Nephron progenitor cell (in vitro differentiated cells): ENCODE measurements at regions not wholly inside any gene's neighbourhood (a gene's known extent, or its start where the extent isn't known, plus 50 kb on each side); places are given as distances from the start of the nearest gene placed in this dataset.

Source experiments
- DNase-seq: peaks from one replicate; pipeline ENCODE4 v3.0.0; 2021
- H3K27ac Mint-ChIP-seq: 2 replicates; pipeline ENCODE4 v1.8.0; 2021; ENCODE audit warnings: mild to moderate bottlenecking, moderate library complexity, mixed read lengths
- H3K27me3 Mint-ChIP-seq: 2 replicates; pipeline ENCODE4 v1.8.0; 2021; ENCODE audit warnings: mild to moderate bottlenecking, low read depth, mixed read lengths; ENCODE audit not compliant: poor library complexity
- H3K36me3 Mint-ChIP-seq: 2 replicates; pipeline ENCODE4 v1.8.0; 2021; ENCODE audit warnings: low read depth, mixed read lengths
- H3K4me1 Mint-ChIP-seq: 2 replicates; pipeline ENCODE4 v1.8.0; 2021; ENCODE audit warnings: mixed read lengths
- H3K4me3 Mint-ChIP-seq: 2 replicates; pipeline ENCODE4 v1.8.0; 2021; ENCODE audit warnings: mild to moderate bottlenecking, moderate library complexity, mixed read lengths
- H3K9me3 Mint-ChIP-seq: 2 replicates; pipeline ENCODE4 v1.8.0; 2021; ENCODE audit warnings: mild to moderate bottlenecking, moderate library complexity, mixed read lengths
- CTCF ChIP-seq: fragments of 200-600 bp; sonication (generic); IDR thresholded peaks from 2 replicates; pipeline ENCODE4 v1.5.0; 2021; ENCODE audit warnings: antibody characterized with exemption

DNA sequence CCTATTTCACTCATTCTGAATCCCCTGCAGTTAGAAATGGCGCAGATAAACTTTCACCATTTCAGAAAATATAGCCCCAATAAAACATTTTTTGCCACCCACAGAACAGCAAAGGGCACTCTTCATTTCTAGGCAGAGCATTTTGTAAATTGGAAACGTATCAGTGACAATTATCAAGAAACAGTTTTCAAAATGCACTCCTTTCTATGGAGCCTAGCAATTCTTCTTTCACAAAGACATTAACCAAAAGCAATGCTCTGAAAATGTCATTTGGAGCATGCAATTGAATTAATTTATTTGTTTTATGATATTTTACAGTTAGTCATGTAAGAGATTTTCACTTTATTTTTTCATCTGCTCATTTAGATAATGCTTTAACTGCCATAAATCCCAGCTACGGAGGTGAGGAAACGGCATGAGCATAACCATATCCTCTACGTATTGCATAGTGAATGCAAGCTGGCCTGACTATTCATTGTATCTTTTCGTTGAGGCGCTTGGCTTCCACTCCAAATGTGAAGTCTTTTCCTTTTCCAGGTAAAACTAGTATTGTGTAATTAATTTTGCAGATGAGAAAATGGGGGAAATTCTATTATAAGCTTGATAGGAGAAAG is 813.4 kb downstream of the C6orf118 start:
- no peak for TF ChIP-seq CTCF
- no peak overlapping the region for H3K4me3 Mint-ChIP-seq
- no peaks in the 10 kb centered on the region for H3K4me1 Mint-ChIP-seq
- DNase-seq, result no peak
- no peaks in the 10 kb centered on the region for H3K36me3 Mint-ChIP-seq
- no peak overlapping the region for H3K27ac Mint-ChIP-seq
- peaks cover 4% of the 10 kb centered on the region for H3K27me3 Mint-ChIP-seq
- no peaks in the 10 kb centered on the region for H3K9me3 Mint-ChIP-seq

- Mint-ChIP-seq H3K27ac (no peak overlapping the region), H3K27me3 (no peaks in the 10 kb centered on the region), H3K36me3 (no peaks in the 10 kb centered on the region), H3K4me3 (no peak overlapping the region), H3K9me3 (peaks cover 19% of the 10 kb centered on the region), H3K4me1 (no peaks in the 10 kb centered on the region)
- DNase-seq, result no peak
- no peak for TF ChIP-seq CTCF
These were observed 831.0 kb downstream of the C6orf118 start for GRCh38 chr6:164478426-164478825.

- DNase-seq, result no peak
- Mint-ChIP-seq H3K4me1 (no peaks in the 10 kb centered on the region), H3K27ac (no peak overlapping the region), H3K27me3 (no peaks in the 10 kb centered on the region), H3K9me3 (peaks cover 18% of the 10 kb centered on the region), H3K4me3 (no peak overlapping the region), H3K36me3 (no peaks in the 10 kb centered on the region)
- no peak for TF ChIP-seq CTCF
These were observed 831.6 kb downstream of the C6orf118 start for GRCh38 chr6:164477790-164478189.

GRCh38 chr6:164477101-164477500 is 832.3 kb downstream of the C6orf118 start:
- no peak overlapping the region for H3K4me3 Mint-ChIP-seq
- TF ChIP-seq CTCF, result no peak
- no peak for DNase-seq
- no peaks in the 10 kb centered on the region for H3K36me3 Mint-ChIP-seq
- H3K27me3 Mint-ChIP-seq, result no peaks in the 10 kb centered on the region
- no peaks in the 10 kb centered on the region for H3K4me1 Mint-ChIP-seq
- peaks cover 11% of the 10 kb centered on the region for H3K9me3 Mint-ChIP-seq
- no peak overlapping the region for H3K27ac Mint-ChIP-seq

- TF ChIP-seq CTCF, result no peak
- Mint-ChIP-seq H3K9me3 (peaks cover 8% of the 10 kb centered on the region), H3K4me3 (no peak overlapping the region), H3K27ac (no peak overlapping the region), H3K36me3 (no peaks in the 10 kb centered on the region), H3K4me1 (no peaks in the 10 kb centered on the region), H3K27me3 (no peaks in the 10 kb centered on the region)
- no peak for DNase-seq
These were observed 840.0 kb downstream of the C6orf118 start for GRCh38 chr6:164469276-164469949.

DNA sequence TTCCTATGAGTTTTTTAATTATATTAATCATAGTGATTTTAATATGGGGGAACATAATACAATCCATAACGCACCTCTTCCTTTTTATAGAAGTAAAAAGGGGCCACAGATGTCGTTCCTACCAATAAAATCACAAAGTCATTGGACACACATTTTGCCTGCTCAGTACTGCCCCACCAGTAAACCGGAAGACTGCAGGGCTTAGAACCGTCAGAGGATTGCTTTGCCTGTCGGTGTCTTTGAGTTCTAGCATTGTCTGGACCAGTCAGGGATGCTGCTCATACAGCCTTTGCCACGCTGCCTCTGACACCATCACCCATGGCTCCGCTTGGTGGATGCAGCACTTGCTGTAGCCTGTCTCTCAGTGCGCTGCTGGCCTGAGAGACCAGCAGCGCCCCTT is 853.6 kb downstream of the C6orf118 start:
- H3K27me3 Mint-ChIP-seq, result peaks cover 3% of the 10 kb centered on the region
- H3K4me3 Mint-ChIP-seq, result no peak overlapping the region
- peak; percentile 16 for TF ChIP-seq CTCF
- no peaks in the 10 kb centered on the region for H3K4me1 Mint-ChIP-seq
- H3K27ac Mint-ChIP-seq, result no peak overlapping the region
- no peaks in the 10 kb centered on the region for H3K36me3 Mint-ChIP-seq
- no peaks in the 10 kb centered on the region for H3K9me3 Mint-ChIP-seq
- no peak for DNase-seq
